Stimulated activated CD4-positive, alpha-beta T cell treated with anti-CD3 and anti-CD28 coated beads, Interleukin-4, amount 100 ng/mL, for 48 hours (primary cell): ENCODE measurements at regions not wholly inside any gene's neighbourhood (a gene's known extent, or its start where the extent isn't known, plus 50 kb on each side); places are given as distances from the start of the nearest gene placed in this dataset.

ENCODE experiments used
- DNase-seq, 2 donors: peaks; one replicate each; pipeline ENCODE4 v3.0.0-alpha.2; 2020; ENCODE audit warnings: low read depth in 2 of 2

DNA sequence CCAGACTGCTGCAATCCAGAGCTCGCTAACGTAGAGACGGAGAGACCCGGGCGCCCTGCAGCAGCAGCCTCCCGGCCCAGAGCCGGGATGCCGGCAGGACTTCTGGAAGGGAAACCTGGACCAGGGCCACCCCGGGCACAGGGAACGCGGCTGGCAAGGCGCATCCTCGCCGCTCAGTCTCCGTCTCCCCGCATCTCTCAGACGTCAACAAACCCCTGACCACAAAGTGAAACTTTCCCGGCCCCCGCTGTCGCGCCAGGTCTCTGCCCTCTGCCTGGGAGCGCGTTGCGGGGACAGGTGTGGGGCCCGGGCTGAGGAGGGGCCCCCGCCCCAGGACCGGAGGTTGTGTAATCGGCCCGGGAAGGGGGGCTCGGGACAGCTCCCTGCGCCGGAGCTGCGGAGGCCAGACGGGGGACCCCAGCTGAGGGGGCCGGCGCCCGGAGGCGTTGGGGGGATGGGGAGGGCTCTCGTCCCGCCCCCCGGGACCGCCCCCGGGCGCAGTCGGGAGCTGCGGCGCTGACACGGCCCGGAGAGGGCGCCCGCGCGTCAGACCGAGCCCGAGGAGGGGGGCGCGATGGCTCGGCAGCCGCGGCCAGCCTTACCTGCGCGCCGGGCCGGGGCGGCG lies 116.6 kb upstream of the HIVEP3 start:
- DNase-seq: peak; percentile 24 to 40

DNA sequence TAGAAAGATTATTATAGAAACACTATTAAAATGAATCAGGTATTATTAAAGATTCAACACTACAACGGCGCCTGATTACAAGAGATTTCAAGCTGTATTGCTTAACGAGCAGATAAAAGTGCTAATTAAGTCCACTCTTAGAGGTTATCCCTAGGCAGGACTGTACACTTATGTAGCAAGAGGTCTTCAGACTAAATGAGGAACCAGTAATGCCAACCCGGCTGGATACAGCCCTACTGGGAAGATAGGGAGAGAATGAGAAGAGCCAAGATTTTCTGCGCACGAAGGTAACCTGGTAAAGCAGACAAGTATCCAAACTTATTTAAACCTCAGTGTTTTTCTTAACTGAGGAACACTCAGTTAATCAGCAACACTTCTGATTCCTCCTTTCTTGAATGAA lies 115.7 kb upstream of the HIVEP3 start:
- DNase-seq: no peak

DNA sequence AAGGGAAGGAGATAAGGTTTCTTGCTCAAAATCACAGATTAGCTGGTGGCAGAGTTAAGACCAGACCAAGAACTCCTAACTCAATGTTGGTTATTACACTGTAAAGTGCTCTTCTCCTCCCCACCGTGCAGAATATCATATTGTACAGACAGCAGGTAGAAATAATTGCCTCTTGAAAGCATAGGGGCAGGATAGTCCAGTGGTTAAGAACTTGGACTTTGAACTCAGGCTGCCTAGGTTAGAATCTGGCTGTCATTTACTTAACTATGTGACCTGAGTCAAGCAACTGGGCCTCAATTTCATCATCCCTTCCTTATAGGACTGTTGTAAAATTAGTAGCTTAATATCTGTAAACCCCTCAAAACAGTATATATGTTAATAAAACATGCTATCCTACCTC lies 114.9 kb upstream of the HIVEP3 start:
- DNase-seq: no peak

DNA sequence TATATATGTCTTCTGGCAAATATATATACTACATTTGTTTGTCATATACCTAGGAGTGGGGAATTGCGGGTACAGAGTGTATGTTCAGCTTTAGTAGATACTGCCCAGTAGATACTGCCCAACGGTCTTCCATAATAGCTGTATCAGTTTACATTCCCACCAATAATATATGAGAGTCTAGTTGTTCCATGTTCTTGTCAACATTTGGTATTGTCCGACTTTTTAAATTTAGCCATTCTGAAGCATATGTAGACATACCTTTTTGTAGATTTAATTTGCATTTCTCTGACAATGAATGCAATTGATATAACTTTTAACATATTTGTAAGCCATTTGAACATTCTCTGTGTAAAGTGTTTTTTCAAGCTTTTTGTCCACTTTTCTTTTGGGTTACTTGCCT lies 99.0 kb upstream of the HIVEP3 start:
- DNase-seq: no peak

DNA sequence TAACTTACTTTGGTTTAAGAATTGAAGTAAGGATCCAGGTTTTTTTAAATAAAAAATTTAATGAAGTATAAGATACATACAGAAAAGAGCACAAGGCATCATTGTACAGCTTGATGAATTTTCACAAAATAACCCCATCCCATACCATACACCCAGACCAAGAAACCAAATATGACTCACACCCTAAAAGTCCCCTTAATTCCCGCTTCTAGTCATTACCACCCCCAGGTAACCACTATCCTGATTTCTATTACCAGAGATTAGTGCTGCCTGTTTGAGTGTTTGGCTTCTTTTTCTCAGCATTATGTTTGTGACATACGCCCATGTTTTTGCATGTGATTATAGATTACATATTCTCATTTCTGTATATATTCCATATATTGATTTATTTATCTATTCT lies 98.5 kb upstream of the HIVEP3 start:
- DNase-seq: no peak

DNA sequence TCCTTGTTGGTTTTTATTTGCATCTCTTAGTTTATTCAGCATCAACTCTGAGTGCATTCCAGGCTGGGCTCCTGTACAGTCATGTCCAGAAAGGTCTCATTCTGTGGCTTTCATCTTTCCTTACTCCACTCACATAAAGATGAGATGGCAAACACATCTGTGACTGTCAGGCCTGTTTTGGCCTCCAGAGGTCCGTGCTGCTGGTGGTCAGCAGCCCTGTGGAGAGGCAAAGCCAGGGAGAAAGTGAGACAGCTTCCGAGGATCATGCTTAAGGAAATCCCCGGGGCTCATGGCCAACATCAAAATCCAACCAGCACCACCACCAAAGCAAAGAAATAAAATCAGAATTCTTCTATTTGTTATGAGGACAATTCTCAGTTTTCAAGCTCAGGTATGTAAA lies 96.1 kb upstream of the HIVEP3 start:
- no peak for DNase-seq

DNA sequence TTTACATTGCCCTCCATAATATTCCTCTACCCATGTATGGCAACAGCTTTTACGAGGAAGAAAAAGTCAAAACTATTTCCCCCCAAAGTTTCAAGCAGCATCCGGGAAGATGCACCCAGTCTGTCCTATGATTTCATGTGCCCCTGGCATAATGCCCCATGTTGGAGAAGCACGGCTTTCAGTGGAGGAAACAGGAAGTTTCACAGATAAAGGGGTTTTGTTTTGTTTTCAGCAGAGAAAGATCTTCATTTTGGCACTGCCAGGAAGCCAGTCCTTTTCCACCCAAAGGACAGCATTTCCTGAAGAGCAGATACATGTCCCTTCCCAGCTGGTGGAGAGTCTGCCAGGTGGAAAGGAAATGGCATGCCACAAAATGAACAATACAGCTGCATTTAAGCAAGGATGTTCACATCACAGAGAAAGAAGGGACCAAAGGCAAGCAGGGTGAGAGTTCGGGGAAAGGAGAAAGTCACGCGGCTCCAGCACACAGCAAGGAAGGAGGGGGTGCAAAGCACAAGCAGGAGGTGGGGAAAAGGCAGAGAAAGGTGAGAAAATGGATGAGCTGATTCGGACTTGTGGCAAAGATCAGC lies 95.3 kb upstream of the HIVEP3 start:
- DNase-seq: no peak

DNA sequence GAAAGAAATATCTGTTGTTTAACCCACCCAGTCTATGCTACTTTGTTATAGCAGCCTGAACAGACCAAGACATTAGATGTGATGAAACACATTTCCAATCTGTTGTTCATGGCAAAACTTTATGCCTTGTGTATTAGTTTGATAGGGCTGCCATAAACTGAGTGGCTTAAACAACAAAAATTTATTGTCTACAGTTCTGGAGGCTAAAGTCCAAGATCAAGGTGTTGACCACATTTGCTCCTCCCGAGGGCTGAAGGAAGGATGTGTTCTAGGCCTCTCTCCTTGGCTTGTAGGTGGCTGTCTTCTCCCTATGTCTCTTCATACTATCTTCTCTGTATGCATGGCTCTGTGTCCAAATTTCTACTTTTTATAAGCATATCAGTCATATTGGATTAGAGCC lies 94.1 kb upstream of the HIVEP3 start:
- no peak for DNase-seq

DNA sequence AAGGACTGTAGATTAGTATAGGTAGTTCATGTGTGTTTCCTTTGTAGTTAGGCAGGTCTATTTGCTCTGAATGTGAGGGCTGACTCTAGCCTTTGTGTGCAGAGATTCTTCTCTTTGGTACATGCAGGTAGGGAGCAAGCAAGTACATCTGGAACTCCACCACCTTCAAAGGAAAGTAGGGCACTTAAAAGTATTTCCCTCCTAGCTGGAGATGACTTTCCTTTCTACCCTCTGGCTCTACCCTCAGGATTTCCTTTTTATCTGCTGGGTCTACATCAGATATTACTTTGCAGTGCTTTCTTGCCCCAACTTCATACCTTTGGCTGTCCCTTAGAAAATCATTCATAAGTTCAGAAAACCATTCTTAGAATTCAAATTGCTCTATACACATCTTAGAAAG lies 91.7 kb upstream of the HIVEP3 start:
- no peak for DNase-seq

DNA sequence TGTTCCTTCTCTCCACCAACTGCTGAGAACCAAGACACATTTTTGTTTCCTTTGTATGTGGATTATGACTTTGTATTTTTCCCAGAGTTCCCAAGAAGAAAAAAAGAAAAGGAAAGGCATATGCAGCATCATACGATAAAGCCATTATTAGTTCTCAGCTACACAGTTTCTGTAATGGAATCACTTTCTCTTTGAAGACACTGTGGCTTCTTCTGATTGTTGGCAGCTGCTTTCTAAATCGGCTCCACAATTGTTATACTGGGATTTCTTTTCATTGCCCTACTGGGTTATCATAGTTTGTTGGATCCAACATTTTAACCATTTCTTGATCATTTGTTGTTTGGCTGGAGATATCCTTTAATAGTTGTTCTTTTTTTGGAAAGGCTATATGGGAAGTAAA lies 89.5 kb upstream of the HIVEP3 start:
- DNase-seq: no peak

DNA sequence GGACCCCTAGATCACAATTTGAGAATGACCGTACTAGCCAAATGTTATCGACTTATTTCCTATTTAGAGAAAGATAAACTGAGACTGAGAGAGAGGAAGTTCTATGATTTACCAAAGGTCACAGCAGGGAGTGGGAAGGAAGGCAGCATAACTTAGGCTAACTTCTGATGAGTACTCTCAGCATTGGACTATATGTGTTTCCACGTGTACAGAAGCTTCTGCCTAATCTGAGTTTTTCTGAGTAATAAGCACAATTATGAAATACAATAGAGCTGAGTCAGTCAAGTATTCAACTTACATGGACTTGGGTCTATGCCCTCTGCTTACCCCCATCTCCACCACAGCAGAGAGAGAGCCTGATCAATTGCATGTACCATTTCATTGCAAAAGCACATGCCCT lies 88.1 kb upstream of the HIVEP3 start:
- no peak for DNase-seq

DNA sequence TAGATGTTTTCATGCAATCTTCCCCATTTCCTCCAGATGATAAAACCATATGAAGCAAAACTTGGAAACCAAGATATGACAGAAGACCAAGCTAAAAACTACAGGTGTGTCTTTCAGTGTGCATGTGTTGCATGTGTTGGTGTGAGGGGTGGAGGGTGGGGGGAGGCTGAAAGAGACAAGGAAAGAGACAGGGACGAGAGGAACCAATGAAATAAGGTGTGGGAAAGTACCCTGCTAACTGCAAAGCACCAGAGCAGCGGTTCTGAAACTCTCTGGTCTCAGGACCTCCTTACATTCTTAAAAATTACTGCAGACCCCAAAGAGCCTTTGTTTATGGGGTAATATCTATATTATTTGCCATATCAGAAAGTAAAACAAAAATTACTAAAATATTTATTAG lies 87.4 kb upstream of the HIVEP3 start:
- no peak for DNase-seq

DNA sequence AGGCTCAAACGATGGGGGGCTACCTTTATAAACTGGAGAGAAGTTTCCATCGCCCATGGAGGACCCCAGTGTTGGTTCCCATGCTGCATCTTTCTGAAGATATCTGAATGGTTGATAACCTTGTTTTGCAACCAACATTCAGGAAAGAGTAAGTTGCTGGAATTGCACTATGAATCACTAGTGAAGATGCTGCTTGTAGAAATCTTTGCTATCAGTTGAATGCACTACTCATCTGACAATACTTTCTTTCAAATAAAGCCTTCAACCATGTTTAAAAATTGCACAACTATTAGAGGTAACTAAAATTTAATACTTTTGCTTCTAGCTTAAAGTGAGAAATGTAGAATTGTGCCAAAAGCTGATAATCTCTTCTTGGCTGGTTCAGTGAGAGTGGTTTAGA lies 86.8 kb upstream of the HIVEP3 start:
- DNase-seq: no peak

DNA sequence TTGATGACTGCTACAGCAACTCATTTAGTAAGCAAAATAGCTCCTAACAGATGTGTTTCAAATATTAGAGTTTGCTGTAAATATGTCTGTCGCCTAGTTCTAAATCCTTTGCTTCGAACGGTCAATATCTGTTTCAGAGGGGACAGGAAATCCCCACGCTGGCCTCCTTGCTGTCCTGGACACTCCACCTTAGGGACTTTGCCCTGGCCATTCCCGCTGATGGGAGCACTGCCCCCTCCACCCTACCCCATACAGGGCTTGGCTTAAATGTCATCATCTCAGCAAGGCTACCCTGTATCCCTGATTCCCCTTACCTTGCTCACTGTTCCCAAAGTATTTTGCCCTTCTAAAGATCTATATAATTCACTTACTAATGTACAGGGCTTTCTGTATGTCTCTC lies 86.1 kb upstream of the HIVEP3 start:
- DNase-seq: no peak

DNA sequence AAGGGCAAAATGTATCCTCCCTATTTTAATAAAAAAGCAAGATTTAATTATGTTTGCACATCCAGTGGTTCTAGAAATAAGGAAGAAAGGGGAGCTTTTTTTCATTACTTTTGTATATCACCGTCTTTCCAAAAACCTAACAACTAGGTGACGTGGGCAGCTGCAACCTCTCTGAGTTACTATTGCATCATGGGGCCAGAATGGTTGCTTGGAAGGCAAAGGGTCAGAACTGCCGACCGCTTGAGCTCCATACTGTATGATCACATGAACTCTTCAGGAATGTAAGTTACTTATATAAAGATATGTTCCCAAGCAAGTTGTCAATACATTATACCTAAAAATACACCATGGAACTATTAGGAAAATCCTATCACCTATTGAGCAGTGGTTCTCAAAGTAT lies 85.6 kb upstream of the HIVEP3 start:
- no peak for DNase-seq

DNA sequence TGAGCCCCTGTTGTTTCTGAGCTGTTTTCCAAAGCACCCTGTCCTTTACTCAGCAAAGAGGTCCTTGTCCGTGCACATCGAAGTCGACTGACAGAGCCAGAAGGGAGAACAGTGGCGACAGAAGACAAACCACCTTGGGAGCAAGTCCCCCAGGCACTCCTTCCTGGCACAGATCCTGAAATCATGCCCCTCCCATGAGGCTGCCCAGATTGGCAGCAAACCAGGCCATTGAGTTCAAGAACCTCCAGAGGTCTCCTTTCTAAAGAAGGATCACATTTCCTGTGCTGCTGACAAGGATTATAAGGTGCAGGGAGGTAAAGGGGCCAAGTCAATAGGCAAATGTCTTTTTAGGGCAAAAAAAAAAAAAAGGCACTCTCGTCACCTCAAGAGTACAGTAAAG lies 84.7 kb upstream of the HIVEP3 start:
- no peak for DNase-seq

DNA sequence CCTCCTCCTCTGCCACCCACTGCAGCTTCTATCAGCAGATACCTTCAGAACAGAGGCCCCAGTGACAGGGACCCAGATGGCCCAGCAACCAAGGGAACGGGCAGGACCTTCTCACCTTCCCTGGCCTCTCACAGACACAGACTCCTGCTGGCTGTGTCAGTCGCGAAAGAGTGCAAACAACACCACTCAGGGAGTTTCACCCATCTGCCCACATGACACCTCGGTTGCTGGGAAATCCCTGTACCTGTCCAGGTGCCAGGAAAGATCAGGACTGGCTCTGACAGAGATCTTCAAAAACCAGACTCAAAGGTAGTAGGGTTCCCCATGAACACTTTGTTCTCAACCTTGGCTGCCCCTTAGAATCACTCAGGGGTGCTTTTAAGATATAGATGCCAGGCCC lies 83.5 kb upstream of the HIVEP3 start:
- DNase-seq: no peak

DNA sequence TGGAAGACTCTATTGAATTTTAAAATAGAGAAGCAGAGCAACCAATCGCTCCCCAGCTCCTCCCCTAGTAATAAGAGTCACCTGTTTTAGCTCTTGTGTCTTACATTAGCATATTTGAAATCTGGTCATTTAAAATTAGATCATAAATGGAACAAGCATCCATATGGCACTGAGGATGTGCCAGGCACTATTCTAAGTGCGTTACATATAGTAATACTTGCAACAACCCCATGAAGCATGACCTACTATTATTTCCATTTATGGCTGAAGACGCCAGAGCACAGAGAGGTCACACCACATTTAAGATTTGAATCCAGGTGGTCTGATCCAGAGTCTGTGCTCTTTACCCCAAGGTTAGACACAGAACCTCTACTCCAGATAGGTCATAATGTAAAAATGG lies 82.0 kb upstream of the HIVEP3 start:
- DNase-seq: no peak

DNA sequence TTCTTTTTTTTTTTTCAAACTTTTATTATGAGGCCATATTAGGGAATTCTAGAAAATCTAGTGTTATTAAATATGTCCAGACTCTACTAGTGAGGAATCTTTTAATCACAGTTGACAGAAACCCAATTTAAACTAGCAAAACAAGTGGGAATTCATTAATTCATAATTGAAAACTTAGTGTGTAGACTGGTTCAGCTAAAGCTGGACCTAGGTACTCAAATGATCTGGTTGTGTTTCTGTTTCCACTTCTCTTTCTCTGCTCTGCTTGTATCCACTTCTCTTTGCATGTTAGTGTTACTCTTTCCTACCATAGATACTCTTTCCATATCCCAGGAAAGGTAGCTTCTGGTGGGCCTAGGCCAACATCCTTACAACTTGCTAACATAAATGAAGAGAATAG lies 81.2 kb upstream of the HIVEP3 start:
- DNase-seq: no peak

DNA sequence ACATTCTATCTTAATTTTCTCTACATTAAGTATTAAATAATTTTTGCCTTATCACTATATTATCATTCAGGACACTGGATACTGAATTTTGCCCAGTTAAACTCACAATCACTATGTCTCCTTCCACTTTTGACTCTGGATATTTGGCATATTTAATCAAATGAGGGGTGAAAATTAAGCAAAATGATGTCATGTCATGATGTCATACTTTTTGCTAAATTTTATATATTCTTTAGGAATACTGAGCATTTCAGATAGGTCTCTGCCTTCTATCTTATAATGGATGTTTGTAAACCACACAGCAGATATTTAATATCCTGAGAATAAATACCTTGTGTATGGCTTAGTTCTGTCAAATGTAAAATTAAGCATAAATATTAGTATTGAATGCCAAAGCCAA lies 79.5 kb upstream of the HIVEP3 start:
- no peak for DNase-seq

DNA sequence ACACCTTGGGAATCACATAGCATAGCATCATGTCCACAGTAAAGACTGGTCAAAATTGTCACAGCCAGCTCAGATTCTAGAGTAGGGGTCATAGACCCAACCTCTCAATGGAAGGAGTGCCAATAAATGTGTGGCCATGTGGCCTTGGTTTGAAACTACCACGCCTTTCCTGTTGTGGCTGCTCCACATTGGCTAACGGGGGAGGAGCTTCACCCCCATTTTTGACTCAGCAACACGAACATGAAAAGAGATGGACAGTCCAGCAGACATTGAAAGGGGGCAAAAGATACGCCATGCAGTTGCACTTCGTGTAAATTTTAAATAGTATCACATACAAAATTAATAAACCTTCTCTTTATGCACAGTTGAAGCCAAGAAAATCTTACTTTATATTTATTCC lies 78.4 kb upstream of the HIVEP3 start:
- no peak for DNase-seq

DNA sequence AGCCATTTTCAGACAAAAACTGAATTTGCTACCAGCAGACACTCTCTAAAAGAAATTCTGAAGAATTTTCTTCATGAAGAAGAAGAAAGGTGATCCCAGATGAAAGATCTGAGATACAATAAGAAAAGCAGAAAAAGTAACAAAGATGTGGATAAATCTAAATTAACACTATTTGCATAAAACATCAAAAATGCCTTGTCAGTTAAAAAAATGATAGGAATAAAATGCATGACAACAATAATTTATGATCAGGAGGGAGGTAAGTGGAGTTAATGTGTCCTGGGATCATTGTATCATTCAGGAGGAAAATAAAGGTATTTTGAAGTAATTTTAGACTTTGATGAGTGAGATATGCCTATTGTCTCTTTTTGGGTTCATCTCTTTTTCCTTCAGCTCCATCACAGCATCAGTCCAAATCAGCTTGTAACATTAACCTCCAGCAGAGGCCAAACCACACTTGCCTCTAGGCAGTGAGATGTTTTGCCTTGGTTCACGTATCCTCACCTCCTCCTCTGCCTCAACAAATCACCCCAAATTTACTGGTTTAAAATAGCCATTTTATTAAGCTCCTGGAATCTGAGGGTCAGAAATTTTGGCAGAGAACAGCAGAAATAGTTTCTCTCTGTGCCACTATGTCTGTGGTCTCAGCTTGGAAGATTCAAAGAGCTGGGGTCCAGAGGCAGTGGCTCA lies 76.9 kb upstream of the HIVEP3 start:
- DNase-seq: no peak

DNA sequence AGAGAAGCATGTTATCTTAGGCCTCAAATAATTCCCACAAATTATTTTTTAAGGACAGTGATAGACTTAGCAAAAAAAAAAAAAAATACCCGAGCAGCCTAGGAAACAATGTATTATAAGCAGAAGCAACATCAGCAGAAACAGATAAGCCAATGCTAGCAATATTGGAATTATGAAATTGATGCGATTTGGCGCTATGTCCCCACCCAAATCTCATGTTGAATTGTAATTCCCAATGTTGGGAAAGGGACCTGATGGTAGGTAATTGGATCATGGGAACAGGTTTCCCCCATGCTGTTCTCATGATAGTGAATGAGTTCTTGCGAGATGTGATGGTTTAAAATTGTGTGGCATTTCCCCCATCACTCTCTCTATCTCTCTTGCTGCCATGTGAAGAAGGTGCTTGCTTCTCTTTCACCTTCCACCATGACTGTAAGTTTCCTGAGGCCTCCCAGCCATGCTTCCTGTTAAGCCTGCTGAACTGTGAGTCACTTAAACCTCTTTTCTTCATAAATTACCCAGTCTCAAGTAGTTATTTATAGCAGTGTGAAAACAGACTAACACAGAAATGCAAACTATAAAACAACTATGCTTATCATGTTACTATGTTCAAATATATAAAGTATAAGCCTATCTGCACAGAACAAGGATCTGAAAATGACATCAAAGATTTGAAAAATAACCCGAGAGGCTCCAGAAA lies 75.6 kb upstream of the HIVEP3 start:
- DNase-seq: no peak
